ENCODE measurements at regions not wholly inside any gene's neighbourhood (a gene's known extent, or its start where the extent isn't known, plus 50 kb on each side); places are given as distances from the start of the nearest gene placed in this dataset.

DNA sequence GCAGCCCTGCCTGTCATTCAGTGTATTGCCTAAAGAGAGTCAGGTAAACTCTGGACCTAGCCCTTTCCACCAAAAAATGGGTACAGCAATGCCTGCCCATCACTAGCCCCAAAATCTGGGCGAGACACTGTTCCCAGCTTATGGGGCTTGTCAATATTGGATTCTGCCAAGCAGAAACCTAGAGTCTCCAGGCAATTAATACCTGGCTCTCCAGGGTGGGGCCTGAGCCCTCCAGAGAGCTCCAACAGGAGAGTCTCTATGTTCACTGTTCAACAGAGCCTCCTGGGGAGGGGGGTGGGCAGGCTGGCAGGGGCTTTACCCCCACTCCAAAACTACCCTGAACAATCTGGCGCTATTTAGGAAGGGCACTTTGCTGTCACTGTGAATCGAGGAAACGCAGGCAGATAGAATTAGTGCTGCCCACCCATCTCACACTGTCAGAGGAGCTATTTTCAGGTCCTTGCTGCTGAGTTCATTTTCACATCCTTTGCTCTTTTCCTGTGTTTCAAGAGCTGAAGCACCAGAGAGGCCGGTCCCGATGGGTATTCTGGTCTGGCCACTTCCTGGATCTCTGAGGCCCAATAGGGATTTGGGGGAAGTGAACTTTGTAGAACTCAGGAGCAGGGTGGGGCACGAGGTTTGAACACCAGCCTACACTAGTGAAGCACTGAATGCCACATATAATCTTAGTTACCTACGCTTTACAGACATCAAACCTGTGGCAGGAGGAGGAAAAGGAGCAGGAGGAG is 121.8 kb downstream of the C5orf15 start:
- TF ChIP-seq, protein P1, sequence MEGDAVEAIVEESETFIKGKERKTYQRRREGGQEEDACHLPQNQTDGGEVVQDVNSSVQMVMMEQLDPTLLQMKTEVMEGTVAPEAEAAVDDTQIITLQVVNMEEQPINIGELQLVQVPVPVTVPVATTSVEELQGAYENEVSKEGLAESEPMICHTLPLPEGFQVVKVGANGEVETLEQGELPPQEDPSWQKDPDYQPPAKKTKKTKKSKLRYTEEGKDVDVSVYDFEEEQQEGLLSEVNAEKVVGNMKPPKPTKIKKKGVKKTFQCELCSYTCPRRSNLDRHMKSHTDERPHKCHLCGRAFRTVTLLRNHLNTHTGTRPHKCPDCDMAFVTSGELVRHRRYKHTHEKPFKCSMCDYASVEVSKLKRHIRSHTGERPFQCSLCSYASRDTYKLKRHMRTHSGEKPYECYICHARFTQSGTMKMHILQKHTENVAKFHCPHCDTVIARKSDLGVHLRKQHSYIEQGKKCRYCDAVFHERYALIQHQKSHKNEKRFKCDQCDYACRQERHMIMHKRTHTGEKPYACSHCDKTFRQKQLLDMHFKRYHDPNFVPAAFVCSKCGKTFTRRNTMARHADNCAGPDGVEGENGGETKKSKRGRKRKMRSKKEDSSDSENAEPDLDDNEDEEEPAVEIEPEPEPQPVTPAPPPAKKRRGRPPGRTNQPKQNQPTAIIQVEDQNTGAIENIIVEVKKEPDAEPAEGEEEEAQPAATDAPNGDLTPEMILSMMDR (IDR thresholded peaks at IDR 0.05), result no peak
- TF ChIP-seq POLR2A (IDR thresholded peaks at IDR 0.05) (no peak), EP300 (IDR thresholded peaks at IDR 0.05) (no peak)

Data from gastroesophageal sphincter (tissue), 3 donors.